Skeletal muscle tissue (tissue), 3 donors: ENCODE measurements at regions not wholly inside any gene's neighbourhood (a gene's known extent, or its start where the extent isn't known, plus 50 kb on each side); places are given as distances from the start of the nearest gene placed in this dataset.

Experiments
- H3K27ac ChIP-seq: one replicate; pipeline ENCODE4 v1.7.0; 2013; ENCODE audit warnings: mild to moderate bottlenecking, low read depth, low read length, inconsistent platforms
- H3K27me3 ChIP-seq, 3 donors: one replicate each; pipeline ENCODE4 v1.7.0; 2013; ENCODE audit warnings: low read length in 3 of 3; ENCODE audit not compliant: control insufficient read depth in 3 of 3, insufficient read depth in 3 of 3
- H3K36me3 ChIP-seq, 3 donors: one replicate each; pipeline ENCODE4 v1.7.0; 2013; ENCODE audit warnings: low read length in 3 of 3; ENCODE audit not compliant: control insufficient read depth in 3 of 3, insufficient read depth in 3 of 3
- H3K4me1 ChIP-seq, 3 donors: one replicate each; pipeline ENCODE4 v1.7.0; 2013; ENCODE audit warnings: low read length in 3 of 3, mild to moderate bottlenecking in 3 of 3; ENCODE audit not compliant: control insufficient read depth in 3 of 3, insufficient read depth in 3 of 3
- H3K4me3 ChIP-seq, 3 donors: one replicate each; pipeline ENCODE4 v1.7.0; 2013; ENCODE audit warnings: low read length in 3 of 3
- H3K9ac ChIP-seq, 3 donors: one replicate each; pipeline ENCODE4 v1.7.0; 2013; ENCODE audit warnings: low read length in 3 of 3, mild to moderate bottlenecking in 3 of 3, moderate library complexity in 2 of 3, low read depth in 1 of 3
- H3K9me3 ChIP-seq, 3 donors: one replicate each; pipeline ENCODE4 v1.7.0; 2013; ENCODE audit warnings: low read length in 3 of 3; ENCODE audit not compliant: control insufficient read depth in 3 of 3
- donor health status: Osteomylitis.

GRCh38 chr14:65239938-65240296 is 137.6 kb upstream of the MAX start:
- H3K36me3 ChIP-seq = no peaks in the 10 kb centered on the region
- no peaks in the 10 kb centered on the region for H3K27me3 ChIP-seq
- H3K27ac ChIP-seq = no peak overlapping the region
- H3K4me1 ChIP-seq = peaks cover 0 to 4% (median 0%) of the 10 kb centered on the region in 3 donors
- no peak overlapping the region for H3K9ac ChIP-seq
- no peaks in the 10 kb centered on the region for H3K9me3 ChIP-seq
- no peak overlapping the region for H3K4me3 ChIP-seq

DNA sequence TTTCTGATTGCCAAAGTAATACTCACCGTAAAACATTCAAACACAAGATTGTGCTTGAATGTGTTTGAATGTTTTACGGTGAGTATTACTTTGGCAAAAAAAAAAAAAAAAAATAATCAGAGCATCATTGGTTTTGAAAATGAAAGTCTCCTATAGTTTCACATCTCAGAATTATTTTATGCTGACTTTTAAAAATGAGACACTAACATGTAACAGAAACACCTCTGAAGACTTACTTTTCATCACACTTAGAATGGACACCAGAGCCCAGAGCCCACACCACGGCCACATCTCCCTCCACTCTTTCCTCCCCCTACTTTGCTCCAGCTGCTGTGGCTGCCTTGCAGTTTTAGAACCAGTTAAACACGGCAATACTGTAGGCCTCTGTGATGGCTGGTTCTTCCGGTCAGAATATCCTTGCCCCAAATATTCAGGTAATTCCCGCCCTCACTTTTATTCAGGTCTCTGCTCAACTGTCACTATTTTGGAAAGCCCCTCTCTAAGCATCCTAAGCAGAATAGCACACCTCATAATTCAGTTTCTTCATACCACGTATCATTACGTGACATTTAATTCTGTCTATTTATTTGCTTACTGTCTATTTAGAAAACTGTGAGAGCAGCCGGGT is 138.9 kb upstream of the MAX start:
- Histone ChIP-seq H3K36me3 (no peaks in the 10 kb centered on the region), H3K27ac (no peak overlapping the region), H3K9ac (no peak overlapping the region), H3K4me3 (no peak overlapping the region), H3K9me3 (no peaks in the 10 kb centered on the region), H3K4me1 (peaks cover 0 to 4% (median 0%) of the 10 kb centered on the region in 3 donors), H3K27me3 (no peaks in the 10 kb centered on the region)

DNA sequence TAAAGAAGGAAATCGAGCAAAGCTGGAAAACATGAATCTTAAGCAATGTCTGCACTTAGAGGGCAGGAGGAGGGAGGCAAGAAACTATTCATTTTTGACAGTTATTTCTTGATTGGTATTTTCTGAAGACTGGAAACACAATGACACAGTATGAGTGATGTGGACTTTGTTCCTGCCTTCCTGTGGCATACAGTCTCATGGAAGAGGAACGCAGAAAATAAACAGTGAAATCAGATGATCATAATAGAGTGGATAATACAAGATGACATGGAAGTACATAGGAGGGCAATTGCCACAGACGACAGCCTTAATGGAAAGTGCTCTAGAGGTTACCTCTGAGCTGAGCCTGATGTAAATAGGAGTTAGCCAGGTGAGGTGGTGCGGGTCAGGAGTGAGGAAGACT is 140.4 kb upstream of the MAX start:
- Histone ChIP-seq H3K36me3 (no peaks in the 10 kb centered on the region), H3K4me1 (peaks cover 0 to 4% (median 0%) of the 10 kb centered on the region in 3 donors), H3K27ac (no peak overlapping the region), H3K27me3 (no peaks in the 10 kb centered on the region), H3K9ac (no peak overlapping the region), H3K9me3 (no peaks in the 10 kb centered on the region), H3K4me3 (no peak overlapping the region)

DNA sequence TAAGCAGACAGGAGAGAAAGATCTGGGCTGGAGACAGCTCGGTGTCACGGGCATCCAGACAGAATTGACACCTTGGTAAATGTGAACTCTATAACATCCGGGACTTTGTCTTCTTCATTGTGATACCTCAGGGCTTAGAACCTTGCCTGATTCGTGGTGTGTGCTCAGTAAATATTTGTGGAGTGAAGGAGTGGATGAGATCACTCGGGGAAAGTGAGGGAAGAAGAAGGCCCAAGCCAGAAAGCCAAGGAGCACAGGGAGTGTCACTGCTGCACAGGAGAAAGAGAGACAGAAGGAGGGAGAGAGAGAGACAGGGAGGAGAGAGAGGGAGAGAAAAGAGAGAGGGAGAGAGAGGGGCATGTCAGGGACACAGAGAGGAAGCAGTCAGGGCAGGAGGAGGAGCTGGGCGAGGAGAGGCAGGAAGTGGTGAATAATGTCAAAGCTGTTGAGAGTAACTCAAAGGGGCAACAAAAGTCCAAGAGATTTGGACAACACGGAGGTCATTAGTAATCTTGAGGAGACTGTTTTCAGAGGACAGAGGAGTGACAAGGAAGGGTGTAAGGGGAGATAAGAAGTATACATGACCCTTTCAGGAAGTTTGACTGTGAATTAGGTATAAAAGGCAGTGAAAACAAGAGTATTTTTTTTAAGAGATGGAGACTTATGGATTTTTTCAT is 141.6 kb upstream of the MAX start:
- H3K4me3 ChIP-seq = no peak overlapping the region
- no peaks in the 10 kb centered on the region for H3K36me3 ChIP-seq
- no peak overlapping the region for H3K27ac ChIP-seq
- H3K27me3 ChIP-seq = no peaks in the 10 kb centered on the region
- no peaks in the 10 kb centered on the region for H3K9me3 ChIP-seq
- no peak overlapping the region for H3K9ac ChIP-seq
- peaks cover 0 to 4% (median 0%) of the 10 kb centered on the region in 3 donors for H3K4me1 ChIP-seq

DNA sequence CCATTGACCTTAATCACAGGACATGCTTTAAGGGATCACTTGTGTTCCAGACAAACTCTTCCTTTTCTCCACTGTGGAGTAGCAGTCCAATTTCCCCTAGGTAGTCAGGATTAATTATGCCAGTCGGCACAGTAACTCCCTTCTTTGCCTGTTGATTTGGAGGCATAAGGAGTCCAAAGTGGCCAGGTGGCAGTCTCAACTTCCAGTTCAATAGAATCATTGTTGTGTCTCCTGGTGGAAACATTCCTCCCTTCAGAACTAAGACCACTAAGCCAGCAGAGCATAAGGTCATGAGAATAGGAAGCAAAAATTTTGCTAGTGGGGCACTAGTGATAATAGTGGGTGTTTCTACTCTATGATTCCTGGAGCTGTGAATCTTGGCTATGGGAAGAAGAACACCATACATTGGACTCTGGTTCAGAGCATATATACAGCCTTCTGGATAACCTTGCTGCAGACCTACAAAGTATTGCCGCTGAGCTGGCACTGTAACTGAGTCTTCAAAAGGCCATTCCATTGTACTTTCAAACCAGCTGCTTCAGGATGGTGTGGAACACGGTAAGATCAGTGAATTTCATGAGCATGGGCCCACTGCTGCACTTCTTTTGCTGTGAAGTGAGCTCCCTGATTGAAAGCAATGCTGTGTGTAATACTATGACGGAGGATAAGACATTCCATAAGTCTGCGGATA is 147.3 kb upstream of the MAX start:
- H3K27me3 ChIP-seq = no peaks in the 10 kb centered on the region
- no peak overlapping the region for H3K9ac ChIP-seq
- H3K4me3 ChIP-seq = no peak overlapping the region
- no peaks in the 10 kb centered on the region for H3K36me3 ChIP-seq
- H3K27ac ChIP-seq = no peak overlapping the region
- peaks cover 0 to 2% (median 0%) of the 10 kb centered on the region in 3 donors for H3K9me3 ChIP-seq
- H3K4me1 ChIP-seq = no peaks in the 10 kb centered on the region

DNA sequence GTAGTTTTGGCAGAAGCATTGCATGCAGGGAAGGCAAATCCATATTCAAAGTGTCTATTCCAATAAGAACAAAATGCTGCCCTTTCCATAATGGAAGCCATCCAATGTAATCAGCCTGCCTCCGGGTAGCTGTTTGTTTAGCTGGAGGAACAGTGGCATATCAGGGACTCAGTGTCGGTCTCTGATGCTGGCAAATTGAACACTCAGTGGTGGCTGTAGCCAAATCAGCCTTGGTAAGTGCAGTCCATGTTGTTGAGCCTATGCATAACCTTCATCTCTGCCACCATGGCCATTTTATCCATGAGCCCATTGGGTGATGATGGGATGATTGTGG is 147.8 kb upstream of the MAX start:
- no peak overlapping the region for H3K9ac ChIP-seq
- H3K4me1 ChIP-seq = no peaks in the 10 kb centered on the region
- no peaks in the 10 kb centered on the region for H3K36me3 ChIP-seq
- no peaks in the 10 kb centered on the region for H3K27me3 ChIP-seq
- H3K27ac ChIP-seq = no peak overlapping the region
- no peak overlapping the region for H3K4me3 ChIP-seq
- peaks cover 0 to 2% (median 0%) of the 10 kb centered on the region in 3 donors for H3K9me3 ChIP-seq

DNA sequence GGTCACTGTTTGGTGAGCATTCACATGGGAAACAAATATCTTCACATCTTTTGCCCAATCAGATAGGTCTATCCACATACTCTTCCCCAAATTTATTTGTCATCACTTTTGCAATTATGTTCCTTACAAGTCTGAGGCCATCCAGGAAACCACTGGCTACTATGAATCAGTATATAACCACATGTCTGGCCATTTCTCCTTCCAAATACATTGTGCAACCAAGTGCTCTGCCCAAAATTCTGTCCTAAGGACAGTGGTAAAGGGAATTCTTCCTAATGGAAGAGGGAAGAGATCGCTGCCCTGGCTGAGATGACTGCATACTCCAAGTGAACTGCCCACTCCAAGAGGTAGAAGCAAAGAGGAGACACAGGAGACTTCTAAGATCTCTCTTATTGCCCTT is 148.9 kb upstream of the MAX start:
- H3K4me3 ChIP-seq = no peak overlapping the region
- H3K27ac ChIP-seq = no peak overlapping the region
- H3K4me1 ChIP-seq = no peaks in the 10 kb centered on the region
- no peaks in the 10 kb centered on the region for H3K27me3 ChIP-seq
- no peaks in the 10 kb centered on the region for H3K36me3 ChIP-seq
- H3K9me3 ChIP-seq = peaks cover 0 to 2% (median 0%) of the 10 kb centered on the region in 3 donors
- H3K9ac ChIP-seq = no peak overlapping the region

- Histone ChIP-seq H3K27ac (no peak overlapping the region), H3K4me3 (no peak overlapping the region), H3K9ac (no peak overlapping the region), H3K4me1 (no peaks in the 10 kb centered on the region), H3K27me3 (no peaks in the 10 kb centered on the region), H3K36me3 (no peaks in the 10 kb centered on the region), H3K9me3 (peaks cover 0 to 4% (median 0%) of the 10 kb centered on the region in 3 donors)
These were observed 150.4 kb upstream of the MAX start for GRCh38 chr14:65252482-65253255.

DNA sequence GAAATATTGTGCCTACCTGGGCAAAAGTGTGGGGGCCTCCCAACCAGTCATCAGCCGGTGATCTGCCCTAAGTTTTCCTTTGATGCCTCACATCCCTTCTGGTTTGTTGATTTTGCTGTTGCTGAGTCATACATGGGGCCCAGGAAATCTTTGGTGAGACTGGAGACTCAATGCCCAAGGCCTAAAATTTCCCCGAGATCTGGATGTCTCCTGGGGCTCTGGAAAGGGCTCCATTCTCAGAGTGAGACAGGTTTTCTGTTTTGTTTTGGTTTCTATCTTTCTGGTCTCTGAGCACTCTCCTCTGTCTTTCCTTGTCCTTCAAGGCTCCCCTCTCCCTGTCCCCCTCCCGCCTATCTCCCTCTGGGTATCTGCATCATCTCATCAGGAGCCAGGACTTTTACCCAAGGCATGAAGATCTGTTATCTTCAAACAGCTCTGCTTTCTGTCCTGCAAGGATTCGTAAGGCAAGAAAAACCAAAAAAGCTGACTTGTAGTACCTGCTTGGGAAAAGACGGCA is 152.8 kb upstream of the MAX start:
- Histone ChIP-seq H3K27ac (no peak overlapping the region), H3K36me3 (no peaks in the 10 kb centered on the region), H3K9me3 (peaks cover 0 to 4% (median 0%) of the 10 kb centered on the region in 3 donors), H3K4me1 (no peaks in the 10 kb centered on the region), H3K9ac (no peak overlapping the region), H3K27me3 (no peaks in the 10 kb centered on the region), H3K4me3 (no peak overlapping the region)
